ENCODE measurements at regions not wholly inside any gene's neighbourhood (a gene's known extent, or its start where the extent isn't known, plus 50 kb on each side); places are given as distances from the start of the nearest gene placed in this dataset.

- H3K27ac ChIP-seq = no peak overlapping the region
- no peak overlapping the region for H3K9ac ChIP-seq
- H2AFZ ChIP-seq = no peak overlapping the region
- no peaks in the 10 kb centered on the region for H3K36me3 ChIP-seq (ENCODE audit: control insufficient read depth, insufficient read depth, low read length)
- H3K4me3 ChIP-seq (ENCODE audit: low read depth, low read length) = no peak overlapping the region
- no peaks in the 10 kb centered on the region for H3K27me3 ChIP-seq (ENCODE audit: control insufficient read depth, insufficient read depth, low read length)
- no peak overlapping the region for H3K4me2 ChIP-seq (ENCODE audit: low read length)
- H3K9me3 ChIP-seq (ENCODE audit: control insufficient read depth, low read length) = no peaks in the 10 kb centered on the region
- H3K79me2 ChIP-seq = no peaks in the 10 kb centered on the region
- H3K4me1 ChIP-seq = no peaks in the 10 kb centered on the region
- TF ChIP-seq CTCF (IDR thresholded peaks at IDR 0.05) = no peak
Observed at GRCh38 chr15:58261368-58261767, 123.2 kb downstream of the AQP9 start.

- Histone ChIP-seq H2AFZ (no peak overlapping the region), H3K9ac (no peak overlapping the region), H3K36me3 (ENCODE audit: control insufficient read depth, insufficient read depth, low read length) (no peaks in the 10 kb centered on the region), H3K27ac (no peak overlapping the region), H3K4me1 (no peaks in the 10 kb centered on the region), H3K4me3 (ENCODE audit: low read depth, low read length) (no peak overlapping the region), H3K4me2 (ENCODE audit: low read length) (no peak overlapping the region), H3K9me3 (ENCODE audit: control insufficient read depth, low read length) (no peaks in the 10 kb centered on the region), H3K79me2 (no peaks in the 10 kb centered on the region), H3K27me3 (ENCODE audit: control insufficient read depth, insufficient read depth, low read length) (no peaks in the 10 kb centered on the region)
- TF ChIP-seq CTCF (IDR thresholded peaks at IDR 0.05) = no peak
Observed at GRCh38 chr15:58264053-58264971, 126.1 kb downstream of the AQP9 start.

GRCh38 chr15:58267051-58267450 lies 128.9 kb downstream of the AQP9 start:
- Histone ChIP-seq H3K27me3 (ENCODE audit: control insufficient read depth, insufficient read depth, low read length) (no peaks in the 10 kb centered on the region), H3K36me3 (ENCODE audit: control insufficient read depth, insufficient read depth, low read length) (no peaks in the 10 kb centered on the region), H3K4me3 (ENCODE audit: low read depth, low read length) (no peak overlapping the region), H3K79me2 (no peaks in the 10 kb centered on the region), H3K27ac (no peak overlapping the region), H3K9me3 (ENCODE audit: control insufficient read depth, low read length) (no peaks in the 10 kb centered on the region), H3K4me2 (ENCODE audit: low read length) (no peak overlapping the region), H2AFZ (no peak overlapping the region), H3K9ac (no peak overlapping the region), H3K4me1 (no peaks in the 10 kb centered on the region)
- no peak for TF ChIP-seq CTCF (IDR thresholded peaks at IDR 0.05)

- H3K27me3 ChIP-seq (ENCODE audit: control insufficient read depth, insufficient read depth, low read length) = no peaks in the 10 kb centered on the region
- H3K4me3 ChIP-seq (ENCODE audit: low read depth, low read length) = no peak overlapping the region
- no peak for TF ChIP-seq CTCF (IDR thresholded peaks at IDR 0.05)
- H3K36me3 ChIP-seq (ENCODE audit: control insufficient read depth, insufficient read depth, low read length) = no peaks in the 10 kb centered on the region
- H2AFZ ChIP-seq = no peak overlapping the region
- no peaks in the 10 kb centered on the region for H3K79me2 ChIP-seq
- H3K4me1 ChIP-seq = no peaks in the 10 kb centered on the region
- H3K9me3 ChIP-seq (ENCODE audit: control insufficient read depth, low read length) = no peaks in the 10 kb centered on the region
- no peak overlapping the region for H3K9ac ChIP-seq
- no peak overlapping the region for H3K27ac ChIP-seq
- H3K4me2 ChIP-seq (ENCODE audit: low read length) = no peak overlapping the region
Observed at GRCh38 chr15:58268746-58269267, 130.6 kb downstream of the AQP9 start.

All from parathyroid adenoma (tissue), 2 donors.